ENCODE measurements at regions not wholly inside any gene's neighbourhood (a gene's known extent, or its start where the extent isn't known, plus 50 kb on each side); places are given as distances from the start of the nearest gene placed in this dataset.
A peak's percentile ranks its signal among the peaks of the same experiment; 100 is the strongest.

- FAIRE-seq: peak; percentile 92
Observed at GRCh38 chr4:174120446-174121295, 162.8 kb downstream of the FBXO8 start.

- FAIRE-seq: no peak
Observed at GRCh38 chr4:174119830-174120229, 163.6 kb downstream of the FBXO8 start.

GRCh38 chr4:174119051-174119450 lies 164.4 kb downstream of the FBXO8 start:
- FAIRE-seq: no peak

- FAIRE-seq: no peak
Observed at GRCh38 chr4:174118171-174118570, 165.3 kb downstream of the FBXO8 start.

- no peak for FAIRE-seq
Observed at GRCh38 chr4:174117445-174117844, 166.0 kb downstream of the FBXO8 start.

GRCh38 chr4:174116021-174116420 lies 167.4 kb downstream of the FBXO8 start:
- no peak for FAIRE-seq

- FAIRE-seq: no peak
Observed at GRCh38 chr4:174111422-174111821, 172.0 kb downstream of the FBXO8 start.

- no peak for FAIRE-seq
Observed at GRCh38 chr4:174110180-174110579, 173.3 kb downstream of the FBXO8 start.

- no peak for FAIRE-seq
Observed at GRCh38 chr4:174107746-174108354, 175.6 kb downstream of the FBXO8 start.

GRCh38 chr4:174105202-174105601 lies 178.3 kb downstream of the FBXO8 start:
- FAIRE-seq: no peak

- no peak for FAIRE-seq
Observed at GRCh38 chr4:174100910-174101309, 182.6 kb downstream of the FBXO8 start.

- no peak for FAIRE-seq
Observed at GRCh38 chr4:174099712-174100111, 183.8 kb downstream of the FBXO8 start.

- no peak for FAIRE-seq
Observed at GRCh38 chr4:174096999-174097398, 186.5 kb downstream of the FBXO8 start.

- FAIRE-seq: no peak
Observed at GRCh38 chr4:174096456-174096855, 187.0 kb downstream of the FBXO8 start.

- FAIRE-seq: peak; percentile 17
Observed at GRCh38 chr4:174091130-174091529, 192.3 kb downstream of the FBXO8 start.

GRCh38 chr4:174089711-174090110 lies 193.8 kb downstream of the FBXO8 start:
- FAIRE-seq: no peak

GRCh38 chr4:174088795-174089194 lies 194.7 kb downstream of the FBXO8 start:
- no peak for FAIRE-seq

- FAIRE-seq: no peak
Observed at GRCh38 chr4:174086829-174087799, 196.4 kb downstream of the FBXO8 start.

GRCh38 chr4:174084981-174085380 lies 198.5 kb downstream of the FBXO8 start:
- FAIRE-seq: no peak

GRCh38 chr4:174084542-174084941 lies 198.9 kb downstream of the FBXO8 start:
- no peak for FAIRE-seq

- no peak for FAIRE-seq
Observed at GRCh38 chr4:174080361-174080760, 203.1 kb downstream of the FBXO8 start.

GRCh38 chr4:174071595-174071994 lies 211.9 kb downstream of the FBXO8 start:
- no peak for FAIRE-seq

- no peak for FAIRE-seq
Observed at GRCh38 chr4:174069848-174070330, 213.6 kb downstream of the FBXO8 start.
